Endothelial cell of umbilical vein (primary cell): ENCODE measurements at regions not wholly inside any gene's neighbourhood (a gene's known extent, or its start where the extent isn't known, plus 50 kb on each side); places are given as distances from the start of the nearest gene placed in this dataset.

Source experiments
- BruUV-seq: library from RNA; stranded (reverse); fragments of 400-500 nt; replicated peaks from 2 replicates; lab custom pipeline; 2021; lab: Mats Ljungman, UMichigan
- CTCF ChIA-PET: fragments of 300-600, 350-600 bp; sonication (Branson Sonifier 250); formaldehyde crosslinking; loops from one replicate; lab custom pipeline; 2021; ENCODE audit warnings: antibody characterized with exemption, inconsistent platforms; lab: Charles Lee
- POLR2A ChIA-PET: fragments of 300-600, 350-600 bp; sonication (Branson Sonifier 250); formaldehyde crosslinking; loops from one replicate; lab custom pipeline; 2021; ENCODE audit warnings: antibody characterized with exemption, inconsistent platforms; lab: Charles Lee
- DNase-seq: peaks from one replicate; pipeline ENCODE4 v3.0.0-alpha.2; 2011; ENCODE audit warnings: low read depth, low spot score
- FAIRE-seq: peaks from 2 replicates; lab custom pipeline; 2011; peaks lifted over from hg19 to GRCh38; lab: Jason Lieb, UNC
- H2AFZ ChIP-seq: 2 replicates; pipeline ENCODE4 v1.6.0; 2012; ENCODE audit warnings: low read depth, low read length, control low read depth, inconsistent platforms
- H3K27ac ChIP-seq: 2 replicates; pipeline ENCODE4 v1.5.1; 2011; ENCODE audit warnings: low read depth, mild to moderate bottlenecking, control low read depth, low read length, moderate library complexity; ENCODE audit not compliant: insufficient read depth
- H3K27me3 ChIP-seq, 2 experiments: 2 replicates each; pipeline versions ENCODE4 v1.6.0 to v1.6.1; 2011; ENCODE audit warnings: low read length in 2 of 2, mixed read lengths in 1 of 2; ENCODE audit not compliant: control insufficient read depth in 2 of 2, insufficient read depth in 2 of 2
- H3K36me3 ChIP-seq, 2 experiments: 2 replicates in 1 of 2; 3 replicates in 1 of 2; pipeline ENCODE4 v1.5.1; 2011; ENCODE audit warnings: low read length in 2 of 2, mild to moderate bottlenecking in 1 of 2, moderate library complexity in 1 of 2; ENCODE audit not compliant: control insufficient read depth in 2 of 2, insufficient read depth in 2 of 2; ENCODE audit errors: extremely low read depth in 1 of 2
- H3K4me1 ChIP-seq: 3 replicates; pipeline ENCODE4 v1.5.1; 2011; ENCODE audit warnings: mild to moderate bottlenecking, low read length; ENCODE audit not compliant: control insufficient read depth, insufficient read depth; ENCODE audit errors: extremely low read depth
- H3K4me2 ChIP-seq: 2 replicates; pipeline ENCODE4 v1.6.1; 2011; ENCODE audit warnings: low read length, control low read depth, mixed read lengths; ENCODE audit not compliant: insufficient read depth
- H3K4me3 ChIP-seq, 3 experiments: fragments of 200-600 bp in 1 of 3; sonication (generic), shearing (Covaris generic) in 1 of 3; replicated peaks in 1 of 3; 2 replicates each; pipeline ENCODE4 v1.5.1; 2011 to 2016; ENCODE audit warnings: control low read depth in 3 of 3, low read length in 3 of 3, mild to moderate bottlenecking in 2 of 3, inconsistent platforms in 1 of 3, low read depth in 1 of 3, moderate library complexity in 1 of 3; ENCODE audit not compliant: insufficient read depth in 1 of 3
- H3K79me2 ChIP-seq: 2 replicates; pipeline ENCODE4 v1.6.0; 2012; ENCODE audit warnings: low read length, inconsistent platforms; ENCODE audit not compliant: control insufficient read depth, insufficient read depth
- H3K9ac ChIP-seq: replicated peaks from 2 replicates; pipeline ENCODE3; 2011; ENCODE audit warnings: low read length, control low read depth; ENCODE audit not compliant: insufficient read depth; ENCODE audit errors: extremely low read depth
- H3K9me1 ChIP-seq: replicated peaks from 3 replicates; pipeline ENCODE4 v1.6.0; 2011; ENCODE audit warnings: mild to moderate bottlenecking, low read length; ENCODE audit not compliant: control insufficient read depth, insufficient read depth; ENCODE audit errors: extremely low read depth
- H3K9me3 ChIP-seq: replicated peaks from 2 replicates; pipeline ENCODE4 v1.5.1; 2012; ENCODE audit warnings: low read length, inconsistent platforms; ENCODE audit not compliant: control insufficient read depth, insufficient read depth
- H4K20me1 ChIP-seq: replicated peaks from 2 replicates; pipeline ENCODE3; 2011; ENCODE audit warnings: mild to moderate bottlenecking, low read length; ENCODE audit not compliant: control insufficient read depth, insufficient read depth; ENCODE audit errors: extremely low read depth
- FOS ChIP-seq: IDR thresholded peaks from 2 replicates; pipeline ENCODE4 v1.6.1; 2011; ENCODE audit warnings: mild to moderate bottlenecking, low read length, moderate library complexity, borderline replicate concordance; ENCODE audit not compliant: insufficient read depth
- GATA2 ChIP-seq: IDR thresholded peaks from 2 replicates; pipeline ENCODE4 v1.7.0; 2011; ENCODE audit warnings: low read depth, mild to moderate bottlenecking, moderate library complexity, mixed read lengths, low read length; ENCODE audit not compliant: insufficient read length, insufficient read depth
- JUN ChIP-seq: IDR thresholded peaks from 2 replicates; pipeline ENCODE4 v1.6.1; 2011; ENCODE audit warnings: borderline replicate concordance, low read depth; ENCODE audit not compliant: insufficient read length, insufficient read depth
- MYC ChIP-seq: IDR thresholded peaks from one replicate; pipeline ENCODE4 v1.6.1; 2011; ENCODE audit warnings: mild to moderate bottlenecking, low read depth, low read length
- POLR2A ChIP-seq: IDR thresholded peaks from 2 replicates; pipeline ENCODE4 v1.6.1; 2012; ENCODE audit warnings: low read depth, mild to moderate bottlenecking, control low read depth, low read length
- POLR2AphosphoS5 ChIP-seq: IDR thresholded peaks from 2 replicates; pipeline ENCODE4 v1.6.1; 2012; ENCODE audit warnings: low read depth, mild to moderate bottlenecking, control low read depth, low read length, moderate library complexity; ENCODE audit not compliant: insufficient read depth
- dilution Hi-C: fragments of 300-500 bp; cut with MboI; formaldehyde crosslinking; loops from one replicate; pipeline ENCODE4 v1.15.0; 2019; ENCODE audit warnings: low sequenced_read_pairs; ENCODE audit not compliant: extremely low pct_ligation_motif_present
- intact Hi-C: fragments of 100-400 bp; cut with micrococcal nuclease; formaldehyde crosslinking; loops from one replicate; pipeline ENCODE4 v1.10.0; 2022
- TF ChIP-seq, protein P1 (sequence below), 2 donors: IDR thresholded peaks; 1 replicate in 1 of 2; 2 replicates in 1 of 2; pipeline ENCODE4 v1.5.1; 2011; ENCODE audit warnings: low read length in 2 of 2, mild to moderate bottlenecking in 2 of 2, moderate library complexity in 2 of 2, control low read depth in 1 of 2, inconsistent platforms in 1 of 2, low read depth in 1 of 2; ENCODE audit not compliant: insufficient read depth in 1 of 2; ENCODE audit errors: extremely low read depth in 1 of 2
- TF ChIP-seq, protein P2 (sequence below): IDR thresholded peaks from 2 replicates; pipeline ENCODE4 v1.6.1; 2011; ENCODE audit not compliant: insufficient read depth, insufficient read length

DNA sequence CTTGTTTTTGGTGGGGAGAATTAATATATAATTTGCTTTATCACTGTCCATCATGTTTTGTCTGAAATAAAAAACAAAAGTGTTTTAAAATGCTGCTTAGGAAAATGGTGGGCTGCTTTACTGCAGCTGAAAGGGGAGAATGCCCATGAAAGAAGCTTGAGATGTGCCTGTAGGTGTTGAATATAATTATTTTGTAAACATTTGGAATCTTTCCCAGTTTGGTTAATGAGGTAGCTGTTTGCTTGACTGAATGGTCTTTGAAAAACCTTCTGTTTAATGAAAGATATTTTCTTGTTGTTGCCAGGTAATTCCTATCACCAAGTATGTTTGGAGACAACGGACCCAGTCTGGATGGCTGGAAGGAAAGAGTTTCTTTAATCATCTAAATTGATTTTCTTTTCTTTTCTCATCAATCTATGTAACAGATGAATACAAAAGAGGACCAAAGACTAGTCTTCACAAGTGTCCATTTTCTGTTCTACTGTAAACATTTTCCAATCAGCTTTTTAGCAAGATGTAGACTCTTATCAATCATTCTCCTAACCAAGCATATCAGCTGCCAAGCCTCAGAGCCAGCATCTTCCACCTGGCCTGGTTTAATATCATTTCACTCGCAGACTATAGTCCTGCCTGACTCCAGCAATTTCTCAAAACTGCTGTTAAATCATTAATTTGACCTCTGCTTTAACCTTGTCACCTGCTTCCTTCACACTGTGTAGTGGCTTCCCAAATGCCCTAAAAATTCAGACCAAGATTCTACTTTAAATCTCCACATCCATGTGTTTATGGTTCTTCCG, 441.2 kb upstream of the CHD1 start:
- Histone ChIP-seq H3K9me1 (no peaks in the 10 kb centered on the region), H3K27ac (no peak overlapping the region), H3K36me3 (no peaks in the 10 kb centered on the region), H3K9me3 (no peaks in the 10 kb centered on the region), H3K79me2 (no peaks in the 10 kb centered on the region), H2AFZ (no peak overlapping the region), H3K4me2 (no peak overlapping the region), H3K27me3 (no peaks in the 10 kb centered on the region), H4K20me1 (no peaks in the 10 kb centered on the region), H3K4me3 (no peak overlapping the region), H3K9ac (no peak overlapping the region), H3K4me1 (no peaks in the 10 kb centered on the region)
- TF ChIP-seq MYC, result no peak
- TF ChIP-seq, protein P1, sequence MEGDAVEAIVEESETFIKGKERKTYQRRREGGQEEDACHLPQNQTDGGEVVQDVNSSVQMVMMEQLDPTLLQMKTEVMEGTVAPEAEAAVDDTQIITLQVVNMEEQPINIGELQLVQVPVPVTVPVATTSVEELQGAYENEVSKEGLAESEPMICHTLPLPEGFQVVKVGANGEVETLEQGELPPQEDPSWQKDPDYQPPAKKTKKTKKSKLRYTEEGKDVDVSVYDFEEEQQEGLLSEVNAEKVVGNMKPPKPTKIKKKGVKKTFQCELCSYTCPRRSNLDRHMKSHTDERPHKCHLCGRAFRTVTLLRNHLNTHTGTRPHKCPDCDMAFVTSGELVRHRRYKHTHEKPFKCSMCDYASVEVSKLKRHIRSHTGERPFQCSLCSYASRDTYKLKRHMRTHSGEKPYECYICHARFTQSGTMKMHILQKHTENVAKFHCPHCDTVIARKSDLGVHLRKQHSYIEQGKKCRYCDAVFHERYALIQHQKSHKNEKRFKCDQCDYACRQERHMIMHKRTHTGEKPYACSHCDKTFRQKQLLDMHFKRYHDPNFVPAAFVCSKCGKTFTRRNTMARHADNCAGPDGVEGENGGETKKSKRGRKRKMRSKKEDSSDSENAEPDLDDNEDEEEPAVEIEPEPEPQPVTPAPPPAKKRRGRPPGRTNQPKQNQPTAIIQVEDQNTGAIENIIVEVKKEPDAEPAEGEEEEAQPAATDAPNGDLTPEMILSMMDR (IDR thresholded peaks at IDR 0.05; ENCODE audit: extremely low read depth in 1 of 2, insufficient read depth in 1 of 2, low read depth in 1 of 2, low read length in 2 of 2), result no peak
- no peak for TF ChIP-seq FOS
- no peak for TF ChIP-seq JUN
- TF ChIP-seq, protein P2, sequence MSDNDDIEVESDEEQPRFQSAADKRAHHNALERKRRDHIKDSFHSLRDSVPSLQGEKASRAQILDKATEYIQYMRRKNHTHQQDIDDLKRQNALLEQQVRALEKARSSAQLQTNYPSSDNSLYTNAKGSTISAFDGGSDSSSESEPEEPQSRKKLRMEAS, result no peak
- no peak for TF ChIP-seq GATA2
- no peak for TF ChIP-seq POLR2AphosphoS5
- no peak for TF ChIP-seq POLR2A
- ChIA-PET CTCF (no interaction called here), POLR2A (no interaction called here)
- FAIRE-seq (no peak), DNase-seq (no peak)
- BruUV-seq, result no TSS peak
- intact Hi-C loops, result loop anchor here (5.0 kb wide), 1 partner anchor 1972 kb away; no protein-coding TSS in a partner anchor
- dilution Hi-C loops, result no loop called here
